H9 (cell line): ENCODE measurements at regions not wholly inside any gene's neighbourhood (a gene's known extent, or its start where the extent isn't known, plus 50 kb on each side); places are given as distances from the start of the nearest gene placed in this dataset.

Experiments
- DNase-seq: peaks from one replicate; pipeline ENCODE4 v3.0.0-alpha.2; 2017
- H2AFZ ChIP-seq: one replicate; pipeline ENCODE4 v1.6.1; 2013; ENCODE audit warnings: mild to moderate bottlenecking, low read length, control low read depth, moderate library complexity
- H2AK5ac ChIP-seq: 2 replicates; pipeline ENCODE4 v1.6.1; 2013; ENCODE audit warnings: low read length, control low read depth, mixed read lengths; ENCODE audit not compliant: insufficient read length
- H2BK120ac ChIP-seq: one replicate; pipeline ENCODE4 v1.6.1; 2013; ENCODE audit warnings: low read depth, mild to moderate bottlenecking, low read length, control low read depth, inconsistent platforms; ENCODE audit not compliant: poor library complexity, severe bottlenecking
- H2BK12ac ChIP-seq: 2 replicates; pipeline ENCODE4 v1.6.1; 2013; ENCODE audit warnings: low read length, control low read depth, mixed read lengths, low read depth; ENCODE audit not compliant: insufficient read length
- H2BK15ac ChIP-seq: 2 replicates; pipeline ENCODE4 v1.6.1; 2013; ENCODE audit warnings: low read depth, low read length, control low read depth
- H2BK20ac ChIP-seq: one replicate; pipeline ENCODE4 v1.6.1; 2013; ENCODE audit warnings: low read depth, mild to moderate bottlenecking, low read length, control low read depth, inconsistent platforms; ENCODE audit not compliant: poor library complexity, severe bottlenecking
- H2BK5ac ChIP-seq: 2 replicates; pipeline ENCODE4 v1.6.1; 2013; ENCODE audit warnings: low read length, control low read depth, mixed read lengths; ENCODE audit not compliant: insufficient read length
- H3K14ac ChIP-seq: 2 replicates; pipeline ENCODE4 v1.6.1; 2013; ENCODE audit warnings: low read length, control low read depth; ENCODE audit not compliant: insufficient read depth
- H3K18ac ChIP-seq: 2 replicates; pipeline ENCODE4 v1.6.1; 2013; ENCODE audit warnings: low read depth, mild to moderate bottlenecking, mixed read lengths, low read length, control low read depth; ENCODE audit not compliant: insufficient read length
- H3K23ac ChIP-seq: 2 replicates; pipeline ENCODE4 v1.6.1; 2013; ENCODE audit warnings: low read length, control low read depth, mixed read lengths, low read depth; ENCODE audit not compliant: insufficient read length
- H3K23me2 ChIP-seq: 2 replicates; pipeline ENCODE4 v1.6.1; 2013; ENCODE audit warnings: low read depth, mild to moderate bottlenecking, mixed read lengths, low read length, control low read depth; ENCODE audit not compliant: insufficient read length, poor library complexity, severe bottlenecking
- H3K27ac ChIP-seq: 2 replicates; pipeline ENCODE4 v1.5.1; 2013; ENCODE audit warnings: low read length, control low read depth, mixed read lengths, low read depth; ENCODE audit not compliant: insufficient read length
- H3K27me3 ChIP-seq: 2 replicates; pipeline ENCODE4 v1.6.1; 2013; ENCODE audit warnings: low read length, control low read depth, inconsistent platforms; ENCODE audit not compliant: insufficient read depth
- H3K4ac ChIP-seq: 2 replicates; pipeline ENCODE4 v1.6.1; 2013; ENCODE audit warnings: low read depth, mild to moderate bottlenecking, control low read depth, inconsistent platforms, low read length, moderate library complexity
- H3K4me1 ChIP-seq: 2 replicates; pipeline ENCODE4 v1.6.1; 2013; ENCODE audit warnings: low read length, control low read depth, inconsistent platforms; ENCODE audit not compliant: insufficient read depth
- H3K4me2 ChIP-seq: 2 replicates; pipeline ENCODE4 v1.6.1; 2013; ENCODE audit warnings: low read length, control low read depth, mixed read lengths; ENCODE audit not compliant: insufficient read length, insufficient read depth
- H3K56ac ChIP-seq: 2 replicates; pipeline ENCODE4 v1.6.1; 2013; ENCODE audit warnings: low read depth, mild to moderate bottlenecking, mixed read lengths, low read length, control low read depth; ENCODE audit not compliant: insufficient read length
- H3K79me1 ChIP-seq: 2 replicates; pipeline ENCODE4 v1.6.1; 2013; ENCODE audit warnings: low read depth, mild to moderate bottlenecking, moderate library complexity, low read length, control low read depth, inconsistent platforms; ENCODE audit not compliant: insufficient read depth, poor library complexity, severe bottlenecking
- H3K79me2 ChIP-seq: 2 replicates; pipeline ENCODE4 v1.6.1; 2013; ENCODE audit warnings: low read length, control low read depth, inconsistent platforms; ENCODE audit not compliant: insufficient read depth
- H3K9ac ChIP-seq: 2 replicates; pipeline ENCODE4 v1.6.1; 2013; ENCODE audit warnings: low read length, control low read depth, mixed read lengths; ENCODE audit not compliant: insufficient read length; ENCODE audit errors: extremely low read depth
- H3K9me3 ChIP-seq: one replicate; pipeline ENCODE4 v1.6.1; 2013; ENCODE audit warnings: low read depth, low read length, inconsistent platforms; ENCODE audit not compliant: control insufficient read depth
- H3T11ph ChIP-seq: one replicate; pipeline ENCODE4 v1.6.1; 2013; ENCODE audit warnings: mild to moderate bottlenecking, low read length, control low read depth, inconsistent platforms
- H4K20me1 ChIP-seq: one replicate; pipeline ENCODE4 v1.6.1; 2013; ENCODE audit not compliant: control insufficient read depth, insufficient read length, insufficient read depth
- H4K5ac ChIP-seq: 2 replicates; pipeline ENCODE4 v1.6.1; 2013; ENCODE audit warnings: low read depth, mild to moderate bottlenecking, mixed read lengths, low read length, control low read depth; ENCODE audit not compliant: insufficient read length
- H4K8ac ChIP-seq: replicated peaks from 2 replicates; pipeline ENCODE4 v1.6.1; 2013; ENCODE audit warnings: low read length, control low read depth, mixed read lengths, low read depth; ENCODE audit not compliant: insufficient read length
- H4K91ac ChIP-seq: 2 replicates; pipeline ENCODE4 v1.6.1; 2013; ENCODE audit warnings: low read depth, mild to moderate bottlenecking, moderate library complexity, mixed read lengths, low read length, control low read depth; ENCODE audit not compliant: insufficient read length
- H3K27ac Mint-ChIP-seq, 3 experiments: 2 replicates in 2 of 3; 3 replicates in 1 of 3; pipeline ENCODE4 v1.8.0; 2020 to 2021; ENCODE audit warnings: mixed read lengths in 3 of 3, mild to moderate bottlenecking in 1 of 3, moderate library complexity in 1 of 3
- H3K27me3 Mint-ChIP-seq: 2 replicates; pipeline ENCODE4 v1.8.0; 2021; ENCODE audit warnings: low read depth, mild to moderate bottlenecking, moderate library complexity, mixed read lengths
- H3K36me3 Mint-ChIP-seq, 3 experiments: 2 replicates in 2 of 3; 3 replicates in 1 of 3; pipeline ENCODE4 v1.8.0; 2020 to 2021; ENCODE audit warnings: low read depth in 3 of 3, mixed read lengths in 3 of 3; ENCODE audit not compliant: insufficient read depth in 1 of 3
- H3K4me1 Mint-ChIP-seq, 2 experiments: 2 replicates each; pipeline ENCODE4 v1.8.0; 2020; ENCODE audit warnings: mixed read lengths in 2 of 2
- H3K4me3 Mint-ChIP-seq, 2 experiments: 2 replicates in 1 of 2; 3 replicates in 1 of 2; pipeline ENCODE4 v1.8.0; 2020 to 2021; ENCODE audit warnings: mild to moderate bottlenecking in 2 of 2, mixed read lengths in 2 of 2, moderate library complexity in 1 of 2
- H3K9me3 Mint-ChIP-seq, 2 experiments: 2 replicates in 1 of 2; 3 replicates in 1 of 2; pipeline ENCODE4 v1.8.0; 2020; ENCODE audit warnings: mild to moderate bottlenecking in 2 of 2, mixed read lengths in 2 of 2, moderate library complexity in 1 of 2
- WGBS: extraction: QIAGEN DNeasy Blood & Tissue Kit; methylation state at CpG from one replicate; pipeline ENCODE4 v1.1.7; 2013; ENCODE audit warnings: missing lambda C conversion rate, low lambda C conversion rate, mixed read lengths; ENCODE audit not compliant: insufficient read length; ENCODE audit errors: extremely low coverage; 5-methylcytosine and 5-hydroxymethylcytosine counted together
- TF ChIP-seq, protein P1 (sequence below): fragments of 200-600 bp; sonication (generic); conservative IDR thresholded peaks from 3 replicates; pipeline ENCODE4 v1.8.0; 2021; ENCODE audit warnings: antibody characterized with exemption, mild to moderate bottlenecking

DNA sequence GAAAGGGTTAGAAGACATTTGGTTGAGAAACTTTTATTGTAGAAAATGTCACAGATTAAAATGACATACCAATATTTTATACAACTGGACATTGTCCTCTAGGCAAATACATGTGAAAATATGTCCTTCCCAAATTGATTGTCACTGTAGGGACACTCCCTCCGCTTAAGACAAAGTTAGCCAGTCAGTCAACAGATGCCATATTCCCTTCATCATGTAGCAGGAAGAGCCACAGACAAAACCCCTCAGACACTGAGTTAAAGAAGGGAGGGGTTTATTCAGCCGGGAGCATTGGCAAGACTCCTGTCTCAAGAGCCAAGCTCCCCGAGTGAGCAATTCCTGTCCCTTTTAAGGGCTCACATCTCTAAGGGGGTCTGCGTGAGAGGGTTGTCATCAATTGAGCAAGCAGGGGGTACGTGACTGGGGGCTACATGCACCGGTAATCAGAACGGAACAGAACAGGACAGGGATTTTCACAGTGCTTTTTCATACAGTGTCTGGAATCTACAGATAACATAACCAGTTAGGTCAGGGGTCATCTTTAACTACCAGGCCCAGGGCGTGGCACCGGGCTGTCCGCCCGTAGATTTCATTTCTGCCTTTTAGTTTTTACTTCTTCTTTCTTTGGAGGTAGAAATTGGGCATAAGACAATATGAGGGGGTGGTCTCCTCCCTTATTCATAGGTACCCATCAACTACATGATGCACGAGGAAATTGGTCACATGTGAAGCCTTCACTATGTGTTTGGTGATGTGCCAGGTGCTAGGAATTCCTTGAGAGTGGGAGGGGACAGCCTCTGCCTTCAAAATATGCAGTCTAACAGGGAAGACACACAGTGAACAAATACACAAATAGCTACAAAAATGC is 155.7 kb upstream of the CDYL start:
- Histone ChIP-seq H3K4me2 (no peak overlapping the region), H3K79me1 (no peaks in the 10 kb centered on the region), H4K91ac (no peak overlapping the region), H4K20me1 (no peaks in the 10 kb centered on the region), H4K5ac (no peak overlapping the region), H3K4ac (no peak overlapping the region), H2BK15ac (no peak overlapping the region), H2BK120ac (no peak overlapping the region), H2AK5ac (no peak overlapping the region), H3K23me2 (no peaks in the 10 kb centered on the region), H3K27me3 (no peaks in the 10 kb centered on the region), H3K9me3 (no peaks in the 10 kb centered on the region), H2AFZ (no peak overlapping the region), H3K4me1 (no peaks in the 10 kb centered on the region), H2BK20ac (no peak overlapping the region), H3K14ac (no peak overlapping the region), H3K9ac (no peak overlapping the region), H2BK5ac (no peak overlapping the region), H2BK12ac (no peak overlapping the region), H3K18ac (no peak overlapping the region), H4K8ac (no peak overlapping the region), H3K23ac (no peak overlapping the region), H3T11ph (no peak overlapping the region), H3K79me2 (no peaks in the 10 kb centered on the region), H3K27ac (no peak overlapping the region), H3K56ac (no peak overlapping the region)
- Mint-ChIP-seq H3K9me3 (peaks cover 0 to 2% of the 10 kb centered on the region in 2 experiments; a peak in 1 of 5 replicates), H3K27ac (no peak overlapping the region), H3K4me1 (peaks cover 0 to 3% of the 10 kb centered on the region in 2 experiments; a peak in 2 of 4 replicates), H3K36me3 (no peaks in the 10 kb centered on the region; a peak in 1 of 7 replicates), H3K27me3 (peaks cover 3% of the 10 kb centered on the region; the same call in 1 of the 2 replicates), H3K4me3 (no peak overlapping the region)
- TF ChIP-seq, protein P1, sequence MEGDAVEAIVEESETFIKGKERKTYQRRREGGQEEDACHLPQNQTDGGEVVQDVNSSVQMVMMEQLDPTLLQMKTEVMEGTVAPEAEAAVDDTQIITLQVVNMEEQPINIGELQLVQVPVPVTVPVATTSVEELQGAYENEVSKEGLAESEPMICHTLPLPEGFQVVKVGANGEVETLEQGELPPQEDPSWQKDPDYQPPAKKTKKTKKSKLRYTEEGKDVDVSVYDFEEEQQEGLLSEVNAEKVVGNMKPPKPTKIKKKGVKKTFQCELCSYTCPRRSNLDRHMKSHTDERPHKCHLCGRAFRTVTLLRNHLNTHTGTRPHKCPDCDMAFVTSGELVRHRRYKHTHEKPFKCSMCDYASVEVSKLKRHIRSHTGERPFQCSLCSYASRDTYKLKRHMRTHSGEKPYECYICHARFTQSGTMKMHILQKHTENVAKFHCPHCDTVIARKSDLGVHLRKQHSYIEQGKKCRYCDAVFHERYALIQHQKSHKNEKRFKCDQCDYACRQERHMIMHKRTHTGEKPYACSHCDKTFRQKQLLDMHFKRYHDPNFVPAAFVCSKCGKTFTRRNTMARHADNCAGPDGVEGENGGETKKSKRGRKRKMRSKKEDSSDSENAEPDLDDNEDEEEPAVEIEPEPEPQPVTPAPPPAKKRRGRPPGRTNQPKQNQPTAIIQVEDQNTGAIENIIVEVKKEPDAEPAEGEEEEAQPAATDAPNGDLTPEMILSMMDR = no peak
- WGBS = no CpG with 5 or more reads among the region's 12 CpGs
- no peak for DNase-seq
